HCT116 (cell line): ENCODE measurements at regions not wholly inside any gene's neighbourhood (a gene's known extent, or its start where the extent isn't known, plus 50 kb on each side); places are given as distances from the start of the nearest gene placed in this dataset.
A peak's percentile ranks its signal among the peaks of the same experiment; 100 is the strongest.

Source experiments
- ATAC-seq: fragments of 200-7000 bp; cut with Tn5 transposase; 2 replicates; pipeline ENCODE4 v1.9.1; 2020; ENCODE audit warnings: mild to moderate bottlenecking, moderate library complexity
- BruUV-seq: library from RNA; stranded (reverse); fragments of 400-500 nt; replicated peaks from 2 replicates; lab custom pipeline; 2021; lab: Mats Ljungman, UMichigan
- CTCF ChIA-PET: fragments of 300-600 bp; sonication (Branson Sonifier 250); formaldehyde crosslinking; loops from one replicate; lab custom pipeline; 2021; ENCODE audit warnings: antibody characterized with exemption; lab: Charles Lee
- POLR2A ChIA-PET: fragments of 300-600, 350-600 bp; sonication (Branson Sonifier 250); formaldehyde crosslinking; loops from one replicate; lab custom pipeline; 2021; ENCODE audit warnings: antibody characterized with exemption; lab: Charles Lee
- RAD21 ChIA-PET, 2 experiments: fragments of 300-600 bp; sonication (Branson Sonifier 250); formaldehyde crosslinking; loops; one replicate each; lab custom pipeline; 2023; ENCODE audit warnings: low total read pairs in 2 of 2; ENCODE audit not compliant: uncharacterized antibody in 2 of 2, unreplicated experiment in 2 of 2, low non-redundant PET in 1 of 2; lab: Charles Lee
- DNase-seq: peaks from one replicate; pipeline ENCODE4 v3.0.0-alpha.2; 2010; ENCODE audit warnings: low read depth, low spot score
- H2AFZ ChIP-seq: fragments of 200-600 bp; shearing (Covaris generic), sonication (generic); 2 replicates; pipeline ENCODE4 v1.6.1; 2017; ENCODE audit warnings: low read depth, mixed run types, mixed read lengths, antibody characterized with exemption, low read length; ENCODE audit not compliant: poor library complexity, severe bottlenecking
- H3K27ac ChIP-seq: 2 replicates; pipeline ENCODE4 v1.5.1; 2012; ENCODE audit warnings: low read depth, low read length
- H3K27me3 ChIP-seq: fragments of 200-600 bp; sonication (generic); 2 replicates; pipeline ENCODE4 v1.6.1; 2016; ENCODE audit warnings: mixed run types, low read length, mixed read lengths; ENCODE audit not compliant: insufficient read depth
- H3K36me3 ChIP-seq, 2 experiments: fragments of 200-500 bp in 1 of 2; fragments of 200-600 bp in 1 of 2; sonication (Bioruptor generic) in 1 of 2; sonication (generic) in 1 of 2; 2 replicates each; pipeline versions ENCODE4 v1.5.1 to v1.6.1; 2014 to 2016; ENCODE audit warnings: low read length in 2 of 2, inconsistent platforms in 1 of 2, mixed read lengths in 1 of 2, mixed run types in 1 of 2; ENCODE audit not compliant: insufficient read depth in 2 of 2, control insufficient read depth in 1 of 2
- H3K4me1 ChIP-seq, 2 experiments: fragments of 200-600 bp in 1 of 2; sonication (generic) in 1 of 2; 2 replicates each; pipeline versions ENCODE4 v1.5.1 to v1.6.1; 2012 to 2017; ENCODE audit warnings: low read length in 2 of 2, inconsistent platforms in 1 of 2, mild to moderate bottlenecking in 1 of 2, mixed read lengths in 1 of 2, mixed run types in 1 of 2, moderate library complexity in 1 of 2; ENCODE audit not compliant: insufficient read depth in 2 of 2, control insufficient read depth in 1 of 2
- H3K4me2 ChIP-seq: fragments of 200-600 bp; sonication (generic); 2 replicates; pipeline ENCODE4 v1.6.1; 2017; ENCODE audit warnings: mixed run types, low read length, mixed read lengths
- H3K4me3 ChIP-seq, 2 experiments: fragments of 200-600 bp in 1 of 2; sonication (generic) in 1 of 2; replicated peaks in 1 of 2; 2 replicates each; pipeline ENCODE4 v1.5.1; 2011 to 2016; ENCODE audit warnings: low read length in 2 of 2, control low read depth in 1 of 2, low read depth in 1 of 2, mild to moderate bottlenecking in 1 of 2, mixed read lengths in 1 of 2, mixed run types in 1 of 2
- H3K79me2 ChIP-seq: fragments of 200-600 bp; sonication (generic); 2 replicates; pipeline ENCODE4 v1.6.1; 2017; ENCODE audit warnings: mild to moderate bottlenecking, mixed run types, low read length, moderate library complexity, mixed read lengths; ENCODE audit not compliant: insufficient read depth
- H3K9ac ChIP-seq: fragments of 200-600 bp; sonication (generic); 2 replicates; pipeline ENCODE4 v1.6.1; 2016; ENCODE audit warnings: low read length, mixed read lengths
- H3K9me2 ChIP-seq: fragments of 200-600 bp; sonication (generic), shearing (Covaris generic); 2 replicates; pipeline ENCODE4 v1.6.1; 2017; ENCODE audit warnings: mixed run types, mild to moderate bottlenecking, moderate library complexity; ENCODE audit not compliant: insufficient read depth
- H3K9me3 ChIP-seq, 2 experiments: fragments of 200-500 bp in 1 of 2; fragments of 200-600 bp in 1 of 2; sonication (Bioruptor generic) in 1 of 2; sonication (generic) in 1 of 2; 2 replicates each; pipeline ENCODE4 v1.6.1; 2014 to 2017; ENCODE audit warnings: low read length in 2 of 2, mixed read lengths in 2 of 2, inconsistent platforms in 1 of 2, low read depth in 1 of 2, mild to moderate bottlenecking in 1 of 2, mixed run types in 1 of 2, moderate library complexity in 1 of 2; ENCODE audit not compliant: control insufficient read depth in 1 of 2, insufficient read depth in 1 of 2
- H4K20me1 ChIP-seq: fragments of 200-600 bp; sonication (generic), shearing (Covaris generic); 2 replicates; pipeline ENCODE4 v1.6.1; 2017; ENCODE audit warnings: mixed run types, mild to moderate bottlenecking, moderate library complexity; ENCODE audit not compliant: insufficient read depth
- CEBPB ChIP-seq: IDR thresholded peaks from 2 replicates; pipeline ENCODE4 v1.6.1; 2012; ENCODE audit warnings: low read depth
- CTCF ChIP-seq, 3 experiments: fragments of 200-600 bp in 1 of 3; sonication (generic) in 1 of 3; IDR thresholded peaks in 2 of 3; conservative IDR thresholded peaks in 1 of 3; 2 replicates each; pipeline ENCODE4 v1.5.1; 2012 to 2017; ENCODE audit warnings: low read depth in 2 of 3, low read length in 2 of 3, antibody characterized with exemption in 1 of 3, borderline replicate concordance in 1 of 3, control low read depth in 1 of 3, mild to moderate bottlenecking in 1 of 3, mixed read lengths in 1 of 3, mixed run types in 1 of 3, moderate library complexity in 1 of 3; ENCODE audit not compliant: insufficient read depth in 1 of 3
- EGR1 ChIP-seq: IDR thresholded peaks from 2 replicates; pipeline ENCODE4 v1.6.1; 2012; ENCODE audit warnings: low read depth
- ELF1 ChIP-seq: IDR thresholded peaks from 2 replicates; pipeline ENCODE4 v1.6.1; 2012; ENCODE audit warnings: low read depth, borderline replicate concordance
- EZH2phosphoT487 ChIP-seq: fragments of 200-600 bp; IDR thresholded peaks from 2 replicates; pipeline ENCODE4 v1.6.1; 2018; ENCODE audit warnings: antibody characterized with exemption, borderline replicate concordance
- POLR2AphosphoS5 ChIP-seq: IDR thresholded peaks from 2 replicates; pipeline ENCODE4 v1.6.1; 2011; ENCODE audit warnings: mild to moderate bottlenecking, low read depth, low read length, moderate library complexity
- RAD21 ChIP-seq: IDR thresholded peaks from 2 replicates; pipeline ENCODE4 v1.6.1; 2012; ENCODE audit warnings: low read depth, mild to moderate bottlenecking
- SIN3A ChIP-seq: IDR thresholded peaks from 2 replicates; pipeline ENCODE4 v1.6.1; 2012; ENCODE audit warnings: low read depth
- SP1 ChIP-seq: IDR thresholded peaks from 2 replicates; pipeline ENCODE4 v1.6.1; 2012; ENCODE audit warnings: low read depth
- SRF ChIP-seq: IDR thresholded peaks from 2 replicates; pipeline ENCODE4 v1.6.1; 2012; ENCODE audit warnings: low read depth
- TCF7L2 ChIP-seq: IDR thresholded peaks from 2 replicates; pipeline ENCODE4 v1.7.0; 2011; ENCODE audit warnings: borderline replicate concordance, inconsistent platforms; ENCODE audit not compliant: insufficient read depth, insufficient read length; ENCODE audit errors: extremely low read depth
- YY1 ChIP-seq: IDR thresholded peaks from 2 replicates; pipeline ENCODE4 v1.6.1; 2011; ENCODE audit warnings: low read length, low read depth, moderate library complexity, mild to moderate bottlenecking; ENCODE audit not compliant: insufficient replicate concordance; ENCODE audit errors: extremely low read depth
- ZFX ChIP-seq: fragments of 450-650 bp; IDR thresholded peaks from 2 replicates; pipeline ENCODE4 v1.6.1; 2017
- ZNF274 ChIP-seq: fragments of 200-500 bp; sonication (Bioruptor generic); IDR thresholded peaks from 2 replicates; pipeline ENCODE4 v1.6.1; 2014; ENCODE audit warnings: mild to moderate bottlenecking, low read depth, low read length, inconsistent platforms
- intact Hi-C: fragments of 100-400 bp; cut with micrococcal nuclease; formaldehyde crosslinking; loops from 2 replicates; pipeline ENCODE4 v1.10.0; 2022
- TF ChIP-seq, protein P1 (sequence below): IDR thresholded peaks from 2 replicates; pipeline ENCODE4 v1.6.1; 2011; ENCODE audit warnings: mild to moderate bottlenecking, low read length, moderate library complexity; ENCODE audit not compliant: insufficient replicate concordance; ENCODE audit errors: extremely low read depth
- TF ChIP-seq, protein P2 (sequence below): IDR thresholded peaks from 2 replicates; pipeline ENCODE4 v1.6.1; 2012
- TF ChIP-seq, protein P3 (sequence below): IDR thresholded peaks from 2 replicates; pipeline ENCODE4 v1.6.1; 2012; ENCODE audit warnings: low read depth

- Histone ChIP-seq H3K27ac (no peak overlapping the region), H3K9ac (0 out of 2 replicates have a peak overlapping the region, but pooled peaks have one; percentile 15), H3K4me2 (peak overlapping the region; percentile 17; the same call in 1 of the 2 replicates), H3K9me3 (no peaks in the 10 kb centered on the region), H3K4me3 (no peak overlapping the region), H3K36me3 (no peaks in the 10 kb centered on the region), H2AFZ (no peak overlapping the region), H3K4me1 (peaks cover 16 to 69% of the 10 kb centered on the region in 2 experiments), H4K20me1 (no peaks in the 10 kb centered on the region), H3K79me2 (no peaks in the 10 kb centered on the region), H3K27me3 (no peaks in the 10 kb centered on the region), H3K9me2 (no peaks in the 10 kb centered on the region)
- POLR2A ChIA-PET: no interaction called here
- intact Hi-C loops: no loop called here
- CTCF ChIA-PET: interaction anchor here (2.0 kb wide), 1 partner anchor 13 kb away, joined by 6 read pairs; no protein-coding TSS in a partner anchor
- no peak for ATAC-seq
- RAD21 ChIA-PET: no interaction called here
- TF ChIP-seq POLR2AphosphoS5 (no peak), EZH2phosphoT487 (no peak), ZFX (no peak), RAD21 (no peak), SRF (no peak), CTCF (IDR thresholded peaks at IDR 0.05 in 2 of 3, conservative IDR thresholded peaks at IDR 0.05 in 1 of 3; ENCODE audit: borderline replicate concordance in 1 of 3, insufficient read depth in 1 of 3, low read depth in 2 of 3, low read length in 2 of 3) (no peak), ELF1 (no peak), CEBPB (no peak), EGR1 (no peak), SIN3A (no peak), TCF7L2 (no peak), YY1 (no peak), SP1 (no peak), ZNF274 (no peak)
- TF ChIP-seq, protein P1, sequence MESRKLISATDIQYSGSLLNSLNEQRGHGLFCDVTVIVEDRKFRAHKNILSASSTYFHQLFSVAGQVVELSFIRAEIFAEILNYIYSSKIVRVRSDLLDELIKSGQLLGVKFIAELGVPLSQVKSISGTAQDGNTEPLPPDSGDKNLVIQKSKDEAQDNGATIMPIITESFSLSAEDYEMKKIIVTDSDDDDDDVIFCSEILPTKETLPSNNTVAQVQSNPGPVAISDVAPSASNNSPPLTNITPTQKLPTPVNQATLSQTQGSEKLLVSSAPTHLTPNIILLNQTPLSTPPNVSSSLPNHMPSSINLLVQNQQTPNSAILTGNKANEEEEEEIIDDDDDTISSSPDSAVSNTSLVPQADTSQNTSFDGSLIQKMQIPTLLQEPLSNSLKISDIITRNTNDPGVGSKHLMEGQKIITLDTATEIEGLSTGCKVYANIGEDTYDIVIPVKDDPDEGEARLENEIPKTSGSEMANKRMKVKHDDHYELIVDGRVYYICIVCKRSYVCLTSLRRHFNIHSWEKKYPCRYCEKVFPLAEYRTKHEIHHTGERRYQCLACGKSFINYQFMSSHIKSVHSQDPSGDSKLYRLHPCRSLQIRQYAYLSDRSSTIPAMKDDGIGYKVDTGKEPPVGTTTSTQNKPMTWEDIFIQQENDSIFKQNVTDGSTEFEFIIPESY: no peak
- TF ChIP-seq, protein P2, sequence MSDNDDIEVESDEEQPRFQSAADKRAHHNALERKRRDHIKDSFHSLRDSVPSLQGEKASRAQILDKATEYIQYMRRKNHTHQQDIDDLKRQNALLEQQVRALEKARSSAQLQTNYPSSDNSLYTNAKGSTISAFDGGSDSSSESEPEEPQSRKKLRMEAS: no peak
- TF ChIP-seq, protein P3, sequence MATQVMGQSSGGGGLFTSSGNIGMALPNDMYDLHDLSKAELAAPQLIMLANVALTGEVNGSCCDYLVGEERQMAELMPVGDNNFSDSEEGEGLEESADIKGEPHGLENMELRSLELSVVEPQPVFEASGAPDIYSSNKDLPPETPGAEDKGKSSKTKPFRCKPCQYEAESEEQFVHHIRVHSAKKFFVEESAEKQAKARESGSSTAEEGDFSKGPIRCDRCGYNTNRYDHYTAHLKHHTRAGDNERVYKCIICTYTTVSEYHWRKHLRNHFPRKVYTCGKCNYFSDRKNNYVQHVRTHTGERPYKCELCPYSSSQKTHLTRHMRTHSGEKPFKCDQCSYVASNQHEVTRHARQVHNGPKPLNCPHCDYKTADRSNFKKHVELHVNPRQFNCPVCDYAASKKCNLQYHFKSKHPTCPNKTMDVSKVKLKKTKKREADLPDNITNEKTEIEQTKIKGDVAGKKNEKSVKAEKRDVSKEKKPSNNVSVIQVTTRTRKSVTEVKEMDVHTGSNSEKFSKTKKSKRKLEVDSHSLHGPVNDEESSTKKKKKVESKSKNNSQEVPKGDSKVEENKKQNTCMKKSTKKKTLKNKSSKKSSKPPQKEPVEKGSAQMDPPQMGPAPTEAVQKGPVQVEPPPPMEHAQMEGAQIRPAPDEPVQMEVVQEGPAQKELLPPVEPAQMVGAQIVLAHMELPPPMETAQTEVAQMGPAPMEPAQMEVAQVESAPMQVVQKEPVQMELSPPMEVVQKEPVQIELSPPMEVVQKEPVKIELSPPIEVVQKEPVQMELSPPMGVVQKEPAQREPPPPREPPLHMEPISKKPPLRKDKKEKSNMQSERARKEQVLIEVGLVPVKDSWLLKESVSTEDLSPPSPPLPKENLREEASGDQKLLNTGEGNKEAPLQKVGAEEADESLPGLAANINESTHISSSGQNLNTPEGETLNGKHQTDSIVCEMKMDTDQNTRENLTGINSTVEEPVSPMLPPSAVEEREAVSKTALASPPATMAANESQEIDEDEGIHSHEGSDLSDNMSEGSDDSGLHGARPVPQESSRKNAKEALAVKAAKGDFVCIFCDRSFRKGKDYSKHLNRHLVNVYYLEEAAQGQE: no peak
- BruUV-seq: no TSS peak
- DNase-seq: no peak
These were observed 52.2 kb upstream of the CCDC167 start for GRCh38 chr6:37551867-37552266.
